NCI-H460 (cell line): ENCODE measurements at regions not wholly inside any gene's neighbourhood (a gene's known extent, or its start where the extent isn't known, plus 50 kb on each side); places are given as distances from the start of the nearest gene placed in this dataset.

Experiments
- DNase-seq: peaks from one replicate; pipeline ENCODE4 v3.0.0-alpha.2; 2016; ENCODE audit warnings: low read depth; ENCODE audit errors: extremely low read depth

- no peak for DNase-seq
Observed at GRCh38 chr4:17188125-17188524, 289.7 kb upstream of the LDB2 start.

- DNase-seq = no peak
Observed at GRCh38 chr4:17187003-17187402, 288.6 kb upstream of the LDB2 start.

DNA sequence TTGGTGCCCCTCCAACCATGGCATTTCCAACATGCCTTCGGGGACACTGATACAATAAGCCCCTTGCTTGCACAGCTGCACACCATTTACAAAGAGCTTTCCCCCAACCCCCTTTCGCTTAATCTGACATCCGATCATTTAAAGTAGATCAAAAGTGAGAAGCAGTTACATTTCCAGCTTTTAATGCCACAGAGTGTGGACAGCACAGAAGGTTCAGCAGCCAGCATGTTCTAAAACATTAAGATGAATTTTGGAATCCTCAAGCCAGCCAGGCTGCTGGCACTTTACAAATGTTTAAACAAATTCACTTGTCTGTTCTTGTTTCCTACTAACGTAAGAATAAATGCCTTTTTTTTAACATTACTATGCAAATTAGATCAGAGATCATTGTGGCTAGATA lies 284.4 kb upstream of the LDB2 start:
- DNase-seq = no peak

GRCh38 chr4:17174751-17175150 lies 276.3 kb upstream of the LDB2 start:
- DNase-seq = no peak

- no peak for DNase-seq
Observed at GRCh38 chr4:17173300-17173699, 274.9 kb upstream of the LDB2 start.

- no peak for DNase-seq
Observed at GRCh38 chr4:17170131-17170530, 271.7 kb upstream of the LDB2 start.

- no peak for DNase-seq
Observed at GRCh38 chr4:17169699-17170098, 271.3 kb upstream of the LDB2 start.

GRCh38 chr4:17168571-17168970 lies 270.1 kb upstream of the LDB2 start:
- DNase-seq = no peak

DNA sequence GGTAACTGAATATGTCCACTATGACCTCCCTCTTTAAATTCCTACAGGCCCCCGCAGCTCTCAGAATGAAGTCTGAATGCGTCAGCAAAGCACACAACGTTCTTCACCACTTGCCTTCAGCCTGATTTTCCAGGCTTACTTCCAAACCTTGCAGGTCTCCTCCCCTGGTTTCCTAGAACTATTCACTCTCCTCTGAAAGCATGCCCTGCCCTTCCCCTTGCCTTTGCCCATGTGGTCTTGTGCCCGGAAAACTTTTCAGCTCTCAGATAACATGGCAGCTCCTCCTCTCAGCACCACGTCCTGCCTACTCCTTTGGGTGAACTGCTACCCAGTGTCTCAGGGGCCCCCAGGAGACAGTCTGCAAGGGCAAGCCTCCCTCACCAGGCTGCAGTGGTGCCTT lies 268.5 kb upstream of the LDB2 start:
- no peak for DNase-seq

- DNase-seq = no peak
Observed at GRCh38 chr4:17165286-17165685, 266.8 kb upstream of the LDB2 start.

DNA sequence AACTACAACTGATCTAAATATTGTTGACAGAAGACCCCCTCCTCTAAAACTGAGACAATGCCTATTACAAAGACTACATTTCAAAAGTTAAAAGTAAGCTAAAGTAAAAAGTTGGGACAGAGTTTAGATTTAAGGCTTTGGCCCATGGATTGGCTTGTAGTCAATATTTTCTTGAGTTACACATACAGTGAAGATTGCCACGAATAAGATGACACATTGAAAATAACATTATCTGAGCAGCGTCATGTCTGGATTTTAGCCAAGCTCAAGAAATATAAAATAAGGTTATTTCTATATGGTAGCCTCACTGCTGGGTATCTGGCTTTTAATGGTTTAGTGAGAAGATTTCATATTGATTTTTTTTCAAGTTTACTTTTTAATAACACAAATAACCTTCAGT lies 266.2 kb upstream of the LDB2 start:
- no peak for DNase-seq

DNA sequence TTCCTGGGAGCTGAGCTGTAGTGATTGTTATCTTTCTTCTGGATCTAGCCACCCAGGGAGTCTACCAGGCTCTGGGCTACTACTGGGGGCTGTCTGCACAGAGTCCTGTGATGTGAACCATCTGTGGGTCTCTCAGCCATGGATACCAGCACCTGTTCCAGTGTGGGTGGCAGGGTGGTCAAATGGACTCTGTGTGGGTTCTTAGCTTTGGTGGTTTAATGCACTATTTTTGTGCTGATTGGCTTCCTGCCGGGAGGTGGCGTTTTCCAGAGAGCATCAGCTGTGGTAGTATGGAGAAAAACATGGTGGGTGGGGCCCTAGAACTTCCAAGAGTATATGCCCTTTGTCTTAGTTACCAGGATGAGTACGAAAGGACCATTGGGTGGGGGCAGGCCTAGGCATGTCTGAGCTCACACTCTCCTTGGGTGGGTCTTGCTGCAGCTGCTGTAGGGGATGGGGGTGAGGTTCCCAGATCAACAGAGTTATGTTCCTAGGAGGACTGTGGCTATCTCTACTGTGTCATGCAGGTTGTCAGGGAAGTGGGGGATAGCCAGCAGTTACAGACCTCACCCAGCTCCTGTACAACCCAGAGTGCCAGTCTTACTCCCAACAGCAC lies 264.8 kb upstream of the LDB2 start:
- no peak for DNase-seq

- DNase-seq = no peak
Observed at GRCh38 chr4:17157304-17157703, 258.9 kb upstream of the LDB2 start.

- DNase-seq = no peak
Observed at GRCh38 chr4:17155486-17155885, 257.0 kb upstream of the LDB2 start.

- no peak for DNase-seq
Observed at GRCh38 chr4:17153572-17153971, 255.1 kb upstream of the LDB2 start.

- no peak for DNase-seq
Observed at GRCh38 chr4:17152941-17153540, 254.6 kb upstream of the LDB2 start.

DNA sequence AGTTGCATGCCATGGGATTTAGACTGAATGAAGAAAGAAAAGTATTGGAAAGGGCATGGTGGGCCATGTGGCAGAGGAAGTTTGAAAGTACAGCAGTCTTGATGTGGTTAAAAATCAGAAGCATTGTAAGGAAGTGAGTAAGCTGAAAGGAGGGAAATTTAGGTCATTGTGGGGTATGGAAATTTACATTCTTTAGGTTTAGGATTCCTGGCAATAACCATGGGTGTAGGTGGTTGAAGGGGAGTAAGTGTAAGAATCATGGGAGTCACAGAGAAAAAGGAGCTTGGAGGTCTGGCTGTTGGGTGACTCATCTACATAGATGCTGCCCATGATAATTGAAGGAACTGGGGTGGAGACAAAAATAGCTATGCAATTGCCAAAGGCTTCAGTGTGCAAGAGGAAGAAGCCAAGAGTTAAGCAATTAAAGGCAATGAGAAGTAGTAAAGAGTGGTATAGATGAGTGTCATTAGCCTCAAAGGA lies 243.8 kb upstream of the LDB2 start:
- DNase-seq = no peak

- no peak for DNase-seq
Observed at GRCh38 chr4:17138847-17139246, 240.4 kb upstream of the LDB2 start.

DNA sequence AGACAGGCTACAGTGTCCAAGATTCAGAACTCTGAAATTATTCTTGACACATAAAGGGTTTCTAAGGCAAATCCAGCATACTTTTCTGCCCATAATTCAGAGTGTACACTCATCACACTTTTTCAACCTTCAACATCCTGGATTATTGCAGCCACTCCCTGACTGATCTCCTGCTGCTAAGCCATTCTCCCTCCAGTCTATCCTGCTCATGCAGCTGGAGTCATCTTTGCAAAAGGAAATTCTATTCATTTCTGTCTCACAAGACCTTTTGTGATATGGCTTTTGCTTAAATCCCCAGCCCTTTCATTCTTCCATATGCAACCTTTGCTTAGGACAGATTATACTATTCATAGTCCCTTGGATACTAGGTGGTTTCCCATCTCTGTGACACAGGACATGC lies 236.1 kb upstream of the LDB2 start:
- no peak for DNase-seq

DNA sequence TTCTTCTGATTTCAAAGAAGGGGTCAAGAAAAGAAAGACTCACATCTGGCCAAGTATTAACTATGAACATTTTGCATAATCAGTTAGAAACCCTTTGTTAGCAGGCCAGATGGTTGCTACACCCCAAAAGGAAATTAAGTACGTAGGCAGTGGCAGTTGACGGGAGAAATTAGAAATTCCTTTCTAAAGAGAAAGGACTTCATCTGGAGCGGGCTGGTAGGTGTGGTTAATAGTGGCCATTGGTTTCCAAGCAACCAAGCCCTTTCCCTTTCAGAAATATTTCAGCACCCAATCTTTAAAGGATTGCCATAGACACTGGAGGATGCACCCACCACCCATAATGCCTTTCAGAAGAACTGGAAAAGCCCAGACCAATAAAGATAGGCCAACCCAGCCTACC lies 235.7 kb upstream of the LDB2 start:
- no peak for DNase-seq

- DNase-seq = no peak
Observed at GRCh38 chr4:17132226-17132625, 233.8 kb upstream of the LDB2 start.

DNA sequence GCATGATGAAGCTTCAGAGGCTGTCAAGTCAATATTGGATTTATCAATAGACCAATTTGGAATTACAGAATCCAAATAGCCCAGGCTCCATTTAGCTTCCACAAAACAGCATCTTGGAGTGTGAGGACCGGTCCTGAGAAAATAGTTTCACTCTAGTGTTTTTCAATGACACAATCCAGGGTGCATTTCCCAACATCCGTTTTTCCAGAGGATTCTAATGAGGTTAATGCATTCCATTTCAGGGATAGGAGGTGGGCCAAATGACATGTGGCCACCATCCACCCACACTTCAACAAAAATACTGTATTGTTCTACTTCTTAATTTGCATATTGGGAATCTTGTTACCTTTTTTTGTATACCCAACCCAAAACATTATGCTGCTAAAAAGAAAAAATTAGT lies 229.8 kb upstream of the LDB2 start:
- DNase-seq = no peak
